ENCODE measurements at regions not wholly inside any gene's neighbourhood (a gene's known extent, or its start where the extent isn't known, plus 50 kb on each side); places are given as distances from the start of the nearest gene placed in this dataset.

DNA sequence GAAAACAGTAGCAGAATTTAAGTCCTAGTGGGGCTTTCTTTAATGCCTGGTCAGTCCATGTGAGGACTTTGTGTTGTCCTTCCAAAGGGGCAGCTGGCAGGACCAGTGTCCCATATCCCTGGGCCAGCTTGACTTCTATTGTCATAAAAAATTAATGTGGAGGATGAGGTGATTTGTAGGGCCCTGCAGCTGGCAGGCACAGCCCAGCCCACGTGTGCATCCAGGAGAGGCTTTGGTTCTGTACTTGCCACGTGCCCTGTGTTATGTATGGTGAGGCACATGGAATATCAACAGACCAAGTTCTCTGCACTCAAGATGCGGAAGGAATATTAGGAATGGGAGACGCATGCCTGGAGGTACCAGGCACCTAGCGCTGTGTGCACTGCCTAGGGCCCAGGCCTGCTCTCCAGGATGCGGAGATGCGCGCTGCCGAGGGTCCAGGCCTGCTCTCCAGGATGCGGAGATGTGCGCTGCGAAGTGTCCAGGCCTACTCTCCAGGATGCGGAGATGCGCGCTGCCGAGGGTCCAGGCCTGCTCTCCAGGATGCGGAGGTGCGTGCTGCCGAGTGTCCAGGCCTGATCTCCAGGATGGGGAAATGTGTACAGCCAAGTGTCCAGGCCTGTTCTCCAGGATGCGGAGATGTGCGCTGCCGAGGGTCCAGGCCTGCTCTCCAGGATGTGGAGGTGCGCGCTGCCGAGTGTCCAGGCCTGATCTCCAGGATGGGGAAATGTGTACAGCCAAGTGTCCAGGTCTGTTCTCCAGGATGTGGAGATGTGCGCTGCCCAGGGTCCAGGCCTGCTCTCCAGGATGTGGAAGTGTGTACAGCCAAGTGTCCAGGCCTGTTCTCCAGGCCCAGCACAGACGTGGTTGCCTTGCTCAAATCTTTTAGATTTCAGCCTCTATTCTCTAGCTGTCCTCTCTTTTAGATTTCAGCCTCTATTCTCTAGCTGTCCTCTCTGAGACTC, 183.3 kb upstream of the ROPN1 start:
- Histone ChIP-seq H3K36me3 (no peaks in the 10 kb centered on the region), H3K9me3 (ENCODE audit: severe bottlenecking) (no peaks in the 10 kb centered on the region), H3K27ac (no peak overlapping the region), H3K27me3 (ENCODE audit: insufficient read depth, low read depth, severe bottlenecking) (no peaks in the 10 kb centered on the region), H3K4me3 (ENCODE audit: low read depth, low read length) (no peak overlapping the region)
- DNase-seq = no peak
- TF ChIP-seq, protein P1, sequence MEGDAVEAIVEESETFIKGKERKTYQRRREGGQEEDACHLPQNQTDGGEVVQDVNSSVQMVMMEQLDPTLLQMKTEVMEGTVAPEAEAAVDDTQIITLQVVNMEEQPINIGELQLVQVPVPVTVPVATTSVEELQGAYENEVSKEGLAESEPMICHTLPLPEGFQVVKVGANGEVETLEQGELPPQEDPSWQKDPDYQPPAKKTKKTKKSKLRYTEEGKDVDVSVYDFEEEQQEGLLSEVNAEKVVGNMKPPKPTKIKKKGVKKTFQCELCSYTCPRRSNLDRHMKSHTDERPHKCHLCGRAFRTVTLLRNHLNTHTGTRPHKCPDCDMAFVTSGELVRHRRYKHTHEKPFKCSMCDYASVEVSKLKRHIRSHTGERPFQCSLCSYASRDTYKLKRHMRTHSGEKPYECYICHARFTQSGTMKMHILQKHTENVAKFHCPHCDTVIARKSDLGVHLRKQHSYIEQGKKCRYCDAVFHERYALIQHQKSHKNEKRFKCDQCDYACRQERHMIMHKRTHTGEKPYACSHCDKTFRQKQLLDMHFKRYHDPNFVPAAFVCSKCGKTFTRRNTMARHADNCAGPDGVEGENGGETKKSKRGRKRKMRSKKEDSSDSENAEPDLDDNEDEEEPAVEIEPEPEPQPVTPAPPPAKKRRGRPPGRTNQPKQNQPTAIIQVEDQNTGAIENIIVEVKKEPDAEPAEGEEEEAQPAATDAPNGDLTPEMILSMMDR (IDR thresholded peaks at IDR 0.05; ENCODE audit: low read depth, low read length) = no peak

DNA sequence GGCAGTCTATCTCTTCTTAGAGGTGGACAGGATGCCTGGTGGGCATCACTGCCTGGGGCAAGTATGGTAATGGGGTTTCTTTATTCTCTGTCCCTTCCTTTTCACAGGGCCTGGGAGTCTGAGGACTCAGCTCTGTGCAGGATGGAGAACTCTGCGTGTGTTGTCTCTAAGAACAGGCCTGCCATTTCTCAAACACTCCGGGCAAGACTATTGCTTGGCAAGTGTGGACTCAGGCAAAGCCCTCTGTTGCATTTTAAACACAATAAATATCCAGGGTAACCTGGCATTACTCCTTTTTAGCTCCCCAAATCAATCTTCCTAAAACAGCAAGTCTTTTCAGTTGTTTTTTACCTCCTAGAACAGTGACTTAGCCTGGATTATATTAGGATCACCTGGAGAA, 185.1 kb upstream of the ROPN1 start:
- TF ChIP-seq, protein P1 (IDR thresholded peaks at IDR 0.05; ENCODE audit: low read depth, low read length) = no peak
- peaks cover under 1% of the 10 kb centered on the region for H3K9me3 ChIP-seq (ENCODE audit: severe bottlenecking)
- H3K27ac ChIP-seq = no peak overlapping the region
- no peak overlapping the region for H3K4me3 ChIP-seq (ENCODE audit: low read depth, low read length)
- no peaks in the 10 kb centered on the region for H3K27me3 ChIP-seq (ENCODE audit: insufficient read depth, low read depth, severe bottlenecking)
- DNase-seq = no peak
- no peaks in the 10 kb centered on the region for H3K36me3 ChIP-seq

DNA sequence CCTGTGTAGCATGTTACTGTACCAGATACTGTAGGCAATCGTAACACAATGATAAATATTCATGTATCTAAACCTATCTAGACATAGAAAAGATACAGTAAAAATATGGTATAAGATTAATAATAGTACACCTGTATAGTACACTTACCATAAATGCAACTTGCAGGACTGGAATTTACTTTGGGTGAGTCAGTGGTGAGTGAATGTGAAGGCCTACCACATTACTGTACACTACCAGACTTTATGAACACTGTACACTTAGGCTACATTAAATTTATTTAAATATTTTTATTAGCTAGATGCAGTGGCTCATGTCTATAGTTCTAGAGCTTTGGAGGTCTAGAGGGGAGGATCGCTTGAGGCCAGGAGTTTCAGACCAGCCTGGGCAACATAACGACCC, 186.6 kb upstream of the ROPN1 start:
- no peak for DNase-seq
- Histone ChIP-seq H3K36me3 (no peaks in the 10 kb centered on the region), H3K27me3 (ENCODE audit: insufficient read depth, low read depth, severe bottlenecking) (no peaks in the 10 kb centered on the region), H3K27ac (no peak overlapping the region), H3K9me3 (ENCODE audit: severe bottlenecking) (peaks cover 2% of the 10 kb centered on the region), H3K4me3 (ENCODE audit: low read depth, low read length) (no peak overlapping the region)
- TF ChIP-seq, protein P1 (IDR thresholded peaks at IDR 0.05; ENCODE audit: low read depth, low read length) = no peak

DNA sequence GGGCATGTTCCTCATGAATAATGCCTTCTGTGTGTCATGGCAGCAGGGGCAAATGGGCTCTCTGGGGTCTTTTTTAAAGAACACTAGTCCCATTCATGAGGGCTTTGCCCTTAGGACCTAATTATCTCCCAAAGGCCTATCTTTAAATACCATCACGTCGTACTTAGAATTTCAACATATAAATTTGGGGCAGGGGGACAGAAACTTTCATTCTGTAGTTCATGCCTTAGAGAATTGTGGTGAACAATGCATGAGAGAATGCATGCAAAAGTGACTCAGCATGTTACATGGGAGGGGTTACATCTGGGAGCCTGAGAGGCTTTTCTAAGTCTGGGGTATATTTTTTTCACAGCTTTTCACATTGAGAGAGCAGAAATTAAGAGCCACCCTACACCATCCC, 208.5 kb upstream of the ROPN1 start:
- TF ChIP-seq, protein P1 (IDR thresholded peaks at IDR 0.05; ENCODE audit: low read depth, low read length) = no peak
- DNase-seq = no peak
- Histone ChIP-seq H3K9me3 (ENCODE audit: severe bottlenecking) (no peaks in the 10 kb centered on the region), H3K36me3 (no peaks in the 10 kb centered on the region), H3K27me3 (ENCODE audit: insufficient read depth, low read depth, severe bottlenecking) (no peaks in the 10 kb centered on the region), H3K27ac (no peak overlapping the region), H3K4me3 (ENCODE audit: low read depth, low read length) (no peak overlapping the region)

DNA sequence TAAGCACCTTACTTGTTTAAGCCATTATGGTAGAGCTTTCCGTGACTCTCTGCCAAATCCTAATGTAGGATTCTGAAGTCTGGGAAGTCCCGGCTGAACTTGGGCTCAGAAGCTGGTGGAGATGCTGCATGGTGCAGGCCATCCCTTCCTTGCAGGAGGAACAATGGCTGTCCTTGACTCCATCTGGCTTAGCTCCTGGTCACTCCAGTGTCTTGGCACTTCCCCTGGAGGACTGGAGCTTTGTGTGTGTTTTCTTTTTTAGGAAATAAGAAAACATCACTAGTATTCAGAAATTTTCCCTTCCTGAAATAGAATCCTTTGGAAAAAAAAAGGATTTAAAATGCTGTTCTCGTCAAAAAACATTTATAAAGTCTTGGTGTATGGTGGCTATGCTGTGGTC, 209.3 kb upstream of the ROPN1 start:
- Histone ChIP-seq H3K27me3 (ENCODE audit: insufficient read depth, low read depth, severe bottlenecking) (no peaks in the 10 kb centered on the region), H3K4me3 (ENCODE audit: low read depth, low read length) (no peak overlapping the region), H3K36me3 (no peaks in the 10 kb centered on the region), H3K27ac (no peak overlapping the region), H3K9me3 (ENCODE audit: severe bottlenecking) (no peaks in the 10 kb centered on the region)
- DNase-seq = no peak
- TF ChIP-seq, protein P1 (IDR thresholded peaks at IDR 0.05; ENCODE audit: low read depth, low read length) = no peak
